GM19455 (cell line): ENCODE measurements at regions not wholly inside any gene's neighbourhood (a gene's known extent, or its start where the extent isn't known, plus 50 kb on each side); places are given as distances from the start of the nearest gene placed in this dataset.

Experiments
- ATAC-seq: cut with Tn5 transposase; IDR thresholded peaks from one replicate; pipeline ENCODE4 v1.9.1; 2021; ENCODE audit not compliant: unreplicated experiment

- no peak for ATAC-seq
Observed at GRCh38 chr2:53610260-53610659, 157.3 kb upstream of the CHAC2 start.

GRCh38 chr2:53609551-53609950, 158.1 kb upstream of the CHAC2 start:
- ATAC-seq = no peak

- no peak for ATAC-seq
Observed at GRCh38 chr2:53608293-53608692, 159.3 kb upstream of the CHAC2 start.

GRCh38 chr2:53600815-53601214, 166.8 kb upstream of the CHAC2 start:
- no peak for ATAC-seq

- peak; percentile 89 for ATAC-seq
Observed at GRCh38 chr2:53586733-53587612, 180.6 kb upstream of the CHAC2 start.

GRCh38 chr2:53584986-53585385, 182.6 kb upstream of the CHAC2 start:
- ATAC-seq = no peak

- ATAC-seq = no peak
Observed at GRCh38 chr2:53583583-53583982, 184.0 kb upstream of the CHAC2 start.

GRCh38 chr2:53582556-53582955, 185.0 kb upstream of the CHAC2 start:
- ATAC-seq = no peak

GRCh38 chr2:53576166-53576565, 191.4 kb upstream of the CHAC2 start:
- no peak for ATAC-seq

- ATAC-seq = no peak
Observed at GRCh38 chr2:53575721-53576124, 191.9 kb upstream of the CHAC2 start.

GRCh38 chr2:53572696-53573095, 194.9 kb upstream of the CHAC2 start:
- ATAC-seq = no peak

- no peak for ATAC-seq
Observed at GRCh38 chr2:53569957-53570727, 197.5 kb upstream of the CHAC2 start.

GRCh38 chr2:53568469-53568868, 199.1 kb upstream of the CHAC2 start:
- no peak for ATAC-seq

- ATAC-seq = no peak
Observed at GRCh38 chr2:53567073-53567472, 200.5 kb upstream of the CHAC2 start.

- ATAC-seq = no peak
Observed at GRCh38 chr2:53562407-53562806, 205.2 kb upstream of the CHAC2 start.

GRCh38 chr2:53561155-53561554, 206.4 kb upstream of the CHAC2 start:
- no peak for ATAC-seq

GRCh38 chr2:53559302-53559966, 208.2 kb upstream of the CHAC2 start:
- ATAC-seq = no peak

- no peak for ATAC-seq
Observed at GRCh38 chr2:53558867-53559266, 208.7 kb upstream of the CHAC2 start.

- no peak for ATAC-seq
Observed at GRCh38 chr2:53549497-53549896, 218.1 kb upstream of the CHAC2 start.

- ATAC-seq = no peak
Observed at GRCh38 chr2:53545604-53546003, 222.0 kb upstream of the CHAC2 start.

GRCh38 chr2:53544871-53545558, 222.6 kb upstream of the CHAC2 start:
- no peak for ATAC-seq
